Tibial artery (tissue), 4 donors: ENCODE measurements at regions not wholly inside any gene's neighbourhood (a gene's known extent, or its start where the extent isn't known, plus 50 kb on each side); places are given as distances from the start of the nearest gene placed in this dataset.

Source experiments
- DNase-seq, 2 donors: peaks; one replicate each; pipeline ENCODE4 v3.0.0-alpha.2; 2019
- H3K27ac ChIP-seq, 2 donors: fragments of 200-600 bp; sonication (generic) in 1 of 2; 1 replicate in 1 of 2; 2 replicates in 1 of 2; pipeline ENCODE4 v1.5.1; 2018 to 2019; ENCODE audit warnings: mild to moderate bottlenecking in 1 of 2
- H3K27me3 ChIP-seq, 2 donors: fragments of 200-600 bp; sonication (generic) in 1 of 2; one replicate each; pipeline versions ENCODE4 v1.5.1 to v1.6.0; 2016 to 2019
- H3K36me3 ChIP-seq, 3 donors: fragments of 200-600 bp; sonication (generic) in 2 of 3; one replicate each; pipeline ENCODE4 v1.5.1; 2016 to 2019; ENCODE audit warnings: mild to moderate bottlenecking in 2 of 3
- H3K4me1 ChIP-seq, 4 donors: fragments of 200-600 bp; sonication (generic) in 2 of 4; 1 replicate in 3 of 4; 2 replicates in 1 of 4; pipeline ENCODE4 v1.5.1; 2016 to 2019
- H3K4me3 ChIP-seq, 2 donors: fragments of 200-600 bp; sonication (generic) in 1 of 2; 1 replicate in 1 of 2; 2 replicates in 1 of 2; pipeline ENCODE4 v1.5.1; 2018 to 2019; ENCODE audit warnings: mild to moderate bottlenecking in 2 of 2
- H3K9me3 ChIP-seq, 3 donors: fragments of 200-600 bp; sonication (generic) in 1 of 3; one replicate each; pipeline ENCODE4 v1.5.1; 2016 to 2019
- intact Hi-C: fragments of 100-400 bp; cut with DNase I; formaldehyde crosslinking; loops from one replicate; pipeline ENCODE4 v1.15.0; 2023; ENCODE audit warnings: low total_unique reads
- TF ChIP-seq, protein P1 (sequence below), 2 experiments: fragments of 200-600 bp in 1 of 2; fragments of 450-650 bp in 1 of 2; IDR thresholded peaks; one replicate each; pipeline ENCODE4 v1.5.1; 2017 to 2019; ENCODE audit warnings: antibody characterized with exemption in 2 of 2, mild to moderate bottlenecking in 1 of 2, moderate library complexity in 1 of 2

DNA sequence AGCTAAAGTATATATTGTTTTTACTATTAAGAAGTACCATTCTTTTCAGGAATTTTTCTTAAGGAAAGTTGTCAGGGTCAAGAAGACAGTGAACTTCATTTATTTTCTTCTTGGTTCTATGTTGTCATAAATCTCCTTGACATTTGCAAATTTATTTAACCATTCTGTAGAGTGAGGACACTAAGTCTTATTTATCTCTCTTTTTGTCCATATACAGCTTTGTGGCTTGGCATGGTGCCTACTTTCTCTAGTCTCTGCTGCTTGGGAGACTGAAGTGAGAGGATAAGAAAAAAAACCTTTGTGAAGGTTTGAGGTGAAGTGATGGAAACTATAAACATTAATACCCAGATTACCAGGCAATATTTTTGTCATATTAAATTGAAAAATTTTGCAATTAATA, 1389.4 kb downstream of the SUCLG1 start:
- TF ChIP-seq, protein P1, sequence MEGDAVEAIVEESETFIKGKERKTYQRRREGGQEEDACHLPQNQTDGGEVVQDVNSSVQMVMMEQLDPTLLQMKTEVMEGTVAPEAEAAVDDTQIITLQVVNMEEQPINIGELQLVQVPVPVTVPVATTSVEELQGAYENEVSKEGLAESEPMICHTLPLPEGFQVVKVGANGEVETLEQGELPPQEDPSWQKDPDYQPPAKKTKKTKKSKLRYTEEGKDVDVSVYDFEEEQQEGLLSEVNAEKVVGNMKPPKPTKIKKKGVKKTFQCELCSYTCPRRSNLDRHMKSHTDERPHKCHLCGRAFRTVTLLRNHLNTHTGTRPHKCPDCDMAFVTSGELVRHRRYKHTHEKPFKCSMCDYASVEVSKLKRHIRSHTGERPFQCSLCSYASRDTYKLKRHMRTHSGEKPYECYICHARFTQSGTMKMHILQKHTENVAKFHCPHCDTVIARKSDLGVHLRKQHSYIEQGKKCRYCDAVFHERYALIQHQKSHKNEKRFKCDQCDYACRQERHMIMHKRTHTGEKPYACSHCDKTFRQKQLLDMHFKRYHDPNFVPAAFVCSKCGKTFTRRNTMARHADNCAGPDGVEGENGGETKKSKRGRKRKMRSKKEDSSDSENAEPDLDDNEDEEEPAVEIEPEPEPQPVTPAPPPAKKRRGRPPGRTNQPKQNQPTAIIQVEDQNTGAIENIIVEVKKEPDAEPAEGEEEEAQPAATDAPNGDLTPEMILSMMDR (IDR thresholded peaks at IDR 0.05): no peak
- DNase-seq: no peak
- Histone ChIP-seq H3K9me3 (no peaks in the 10 kb centered on the region), H3K4me3 (no peak overlapping the region), H3K27ac (no peak overlapping the region), H3K36me3 (no peaks in the 10 kb centered on the region), H3K27me3 (no peaks in the 10 kb centered on the region), H3K4me1 (no peaks in the 10 kb centered on the region)
- intact Hi-C loops: no loop called here

- Histone ChIP-seq H3K36me3 (no peaks in the 10 kb centered on the region), H3K27ac (no peak overlapping the region), H3K27me3 (no peaks in the 10 kb centered on the region), H3K9me3 (no peaks in the 10 kb centered on the region), H3K4me3 (no peak overlapping the region), H3K4me1 (no peaks in the 10 kb centered on the region)
- TF ChIP-seq, protein P1 (IDR thresholded peaks at IDR 0.05): no peak
- no peak for DNase-seq
- intact Hi-C loops: no loop called here
Observed at GRCh38 chr2:83068714-83069113, 1390.4 kb downstream of the SUCLG1 start.

DNA sequence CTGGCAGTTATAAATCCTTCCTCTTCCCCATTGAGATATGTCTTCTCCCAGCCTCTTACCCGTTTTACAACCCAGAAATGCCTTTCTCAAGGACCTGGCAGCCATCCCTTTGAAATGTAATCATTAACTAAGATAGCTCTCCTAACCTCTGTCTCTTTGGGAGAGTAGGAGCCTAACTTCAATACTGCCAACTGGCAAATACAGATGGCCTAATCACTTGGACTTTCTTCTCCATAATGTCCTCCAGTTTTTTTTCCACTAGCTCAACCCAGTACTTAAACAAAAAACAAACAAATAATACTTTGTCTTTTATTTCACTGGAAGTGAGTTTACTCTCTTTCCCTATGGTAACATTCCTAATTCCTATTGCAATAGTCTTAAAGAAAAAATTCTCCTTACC, 1391.1 kb downstream of the SUCLG1 start:
- Histone ChIP-seq H3K4me3 (no peak overlapping the region), H3K36me3 (no peaks in the 10 kb centered on the region), H3K27ac (no peak overlapping the region), H3K27me3 (no peaks in the 10 kb centered on the region), H3K9me3 (no peaks in the 10 kb centered on the region), H3K4me1 (no peaks in the 10 kb centered on the region)
- no peak for DNase-seq
- intact Hi-C loops: no loop called here
- TF ChIP-seq, protein P1 (IDR thresholded peaks at IDR 0.05): no peak

DNA sequence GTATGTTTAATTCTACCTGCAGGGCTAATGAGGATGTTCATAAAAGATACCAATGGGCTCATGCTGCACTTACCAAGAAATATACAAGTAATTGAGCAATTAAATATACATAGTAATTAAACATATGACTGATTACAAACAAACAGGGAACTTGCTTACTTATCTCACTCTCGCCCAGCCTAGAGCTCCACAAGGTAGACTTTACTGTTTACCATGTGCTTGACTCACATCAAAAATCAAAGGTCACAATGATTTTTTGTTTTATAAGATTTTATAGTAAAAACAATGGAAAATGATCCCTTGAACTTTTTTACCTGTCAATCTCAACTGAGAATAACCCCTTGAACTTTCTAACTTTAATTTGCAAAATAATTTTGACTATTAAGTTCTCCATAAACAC, 1395.1 kb downstream of the SUCLG1 start:
- H3K4me3 ChIP-seq: no peak overlapping the region
- TF ChIP-seq, protein P1 (IDR thresholded peaks at IDR 0.05): no peak
- intact Hi-C loops: no loop called here
- H3K9me3 ChIP-seq: no peaks in the 10 kb centered on the region
- no peaks in the 10 kb centered on the region for H3K27me3 ChIP-seq
- H3K4me1 ChIP-seq: no peaks in the 10 kb centered on the region
- no peaks in the 10 kb centered on the region for H3K36me3 ChIP-seq
- H3K27ac ChIP-seq: no peak overlapping the region
- no peak for DNase-seq

DNA sequence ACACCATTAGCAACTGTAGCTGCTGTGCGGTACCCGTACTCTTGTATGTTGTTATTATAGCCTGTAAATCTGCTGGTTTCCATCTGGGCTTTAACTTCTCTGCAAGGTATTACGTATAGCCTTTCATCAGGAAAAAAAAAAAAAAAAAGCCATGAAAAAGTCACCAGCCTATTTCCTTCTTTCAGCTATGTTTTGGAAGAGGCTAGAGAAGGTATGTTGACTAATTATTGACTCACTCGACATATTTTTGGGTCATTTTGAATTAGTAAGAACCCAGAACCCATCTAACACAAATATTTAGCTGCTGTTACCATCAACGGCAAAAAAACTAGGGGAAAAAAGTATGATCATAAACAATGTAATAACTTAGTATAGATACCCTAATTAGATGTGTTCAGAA, 1395.6 kb downstream of the SUCLG1 start:
- Histone ChIP-seq H3K4me3 (no peak overlapping the region), H3K27ac (no peak overlapping the region), H3K9me3 (no peaks in the 10 kb centered on the region), H3K36me3 (no peaks in the 10 kb centered on the region), H3K27me3 (no peaks in the 10 kb centered on the region), H3K4me1 (no peaks in the 10 kb centered on the region)
- intact Hi-C loops: no loop called here
- no peak for DNase-seq
- TF ChIP-seq, protein P1 (IDR thresholded peaks at IDR 0.05): no peak

- Histone ChIP-seq H3K4me1 (no peaks in the 10 kb centered on the region), H3K27ac (no peak overlapping the region), H3K9me3 (no peaks in the 10 kb centered on the region), H3K4me3 (no peak overlapping the region), H3K36me3 (no peaks in the 10 kb centered on the region), H3K27me3 (no peaks in the 10 kb centered on the region)
- no peak for DNase-seq
- TF ChIP-seq, protein P1 (IDR thresholded peaks at IDR 0.05): no peak
- intact Hi-C loops: no loop called here
Observed at GRCh38 chr2:83058683-83059082, 1400.4 kb downstream of the SUCLG1 start.
